ENCODE measurements at regions not wholly inside any gene's neighbourhood (a gene's known extent, or its start where the extent isn't known, plus 50 kb on each side); places are given as distances from the start of the nearest gene placed in this dataset.

DNA sequence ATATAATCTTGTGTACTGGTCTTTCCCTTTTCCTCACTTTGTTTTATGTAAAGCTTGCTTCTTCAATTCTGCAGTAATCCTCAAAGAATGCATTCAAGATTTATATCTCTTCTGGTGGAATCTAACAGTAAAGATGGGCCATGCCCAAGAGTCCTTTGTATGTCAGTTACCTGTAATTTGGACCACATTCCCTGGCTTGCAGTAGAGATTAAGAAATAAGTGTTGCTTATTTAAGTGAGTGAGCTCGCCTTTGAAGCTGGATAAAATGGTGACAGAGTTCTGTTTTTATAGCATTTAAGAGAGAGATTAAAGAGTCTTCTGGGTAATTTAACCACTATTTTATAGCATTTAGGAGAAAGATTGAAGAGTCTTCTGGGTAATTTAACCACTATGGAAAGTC, 262.1 kb upstream of the ATP2B1 start:
- H3K36me3 Mint-ChIP-seq (ENCODE audit: insufficient read depth): no peaks in the 10 kb centered on the region
- no peak overlapping the region for H3K27ac Mint-ChIP-seq (ENCODE audit: low read depth)
- ATAC-seq (replicated peaks; ENCODE audit: extremely low read depth, poor library complexity, severe bottlenecking) (no peak), DNase-seq (ENCODE audit: low spot score in 2 of 2) (no peak)
- H3K4me3 Mint-ChIP-seq: no peak overlapping the region
- H3K4me1 Mint-ChIP-seq: peaks cover 14% of the 10 kb centered on the region
- no peaks in the 10 kb centered on the region for H3K9me3 Mint-ChIP-seq
- peaks cover 12% of the 10 kb centered on the region for H3K27me3 Mint-ChIP-seq

DNA sequence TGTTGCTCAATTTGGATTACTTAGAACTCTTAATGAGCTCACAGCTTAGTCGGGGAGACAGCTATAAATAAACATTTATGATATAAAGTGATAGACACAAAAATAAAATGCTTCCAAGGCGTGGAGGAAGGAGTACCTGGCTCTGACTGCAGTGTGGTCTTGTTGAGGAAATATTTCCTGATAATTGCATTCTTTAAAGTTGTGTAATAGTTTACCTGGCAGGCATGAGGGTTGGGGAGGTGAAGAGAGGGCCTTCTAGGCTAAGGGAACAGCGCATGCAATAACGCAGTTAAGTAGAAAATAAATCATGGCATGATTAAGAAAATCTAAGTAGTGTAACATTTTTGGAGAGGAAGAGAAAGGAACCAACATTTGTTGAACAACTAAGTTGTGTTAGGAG, 260.5 kb upstream of the ATP2B1 start:
- H3K9me3 Mint-ChIP-seq: no peaks in the 10 kb centered on the region
- ATAC-seq (replicated peaks; ENCODE audit: extremely low read depth, poor library complexity, severe bottlenecking) (no peak), DNase-seq (ENCODE audit: low spot score in 2 of 2) (no peak)
- peaks cover 12% of the 10 kb centered on the region for H3K27me3 Mint-ChIP-seq
- no peak overlapping the region for H3K27ac Mint-ChIP-seq (ENCODE audit: low read depth)
- H3K36me3 Mint-ChIP-seq (ENCODE audit: insufficient read depth): no peaks in the 10 kb centered on the region
- peaks cover 8% of the 10 kb centered on the region for H3K4me1 Mint-ChIP-seq
- no peak overlapping the region for H3K4me3 Mint-ChIP-seq

DNA sequence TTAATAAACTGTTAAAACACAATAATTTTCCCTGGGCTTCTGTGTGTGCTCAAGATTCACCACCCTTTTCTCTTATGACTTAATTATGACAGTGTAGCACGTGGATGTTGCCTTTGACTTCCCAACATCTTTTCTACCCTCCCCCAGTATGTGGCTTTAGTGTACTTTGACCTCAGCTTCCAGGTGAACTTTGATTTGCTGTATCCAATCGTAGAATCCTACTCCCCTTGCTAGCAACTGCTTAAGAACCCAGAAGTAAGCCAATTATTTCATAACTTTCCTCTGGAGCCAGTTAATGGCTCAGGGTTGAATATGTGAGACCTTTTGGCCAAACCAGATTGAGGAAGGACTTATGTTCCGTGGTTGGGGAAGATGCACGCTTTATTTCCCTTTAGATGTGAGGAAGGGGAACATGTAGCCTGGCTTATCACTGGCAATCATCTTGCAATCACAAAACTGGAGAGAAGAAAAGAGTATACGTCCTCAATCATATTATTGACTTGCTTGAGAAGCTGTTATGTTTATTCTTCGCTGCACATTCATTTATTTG, 259.6 kb upstream of the ATP2B1 start:
- Mint-ChIP-seq H3K9me3 (no peaks in the 10 kb centered on the region), H3K4me3 (no peak overlapping the region), H3K36me3 (ENCODE audit: insufficient read depth) (no peaks in the 10 kb centered on the region), H3K27ac (ENCODE audit: low read depth) (no peak overlapping the region), H3K27me3 (peaks cover 12% of the 10 kb centered on the region), H3K4me1 (peaks cover 8% of the 10 kb centered on the region)
- DNase-seq (ENCODE audit: low spot score in 2 of 2) (no peak), ATAC-seq (replicated peaks; ENCODE audit: extremely low read depth, poor library complexity, severe bottlenecking) (no peak)

DNA sequence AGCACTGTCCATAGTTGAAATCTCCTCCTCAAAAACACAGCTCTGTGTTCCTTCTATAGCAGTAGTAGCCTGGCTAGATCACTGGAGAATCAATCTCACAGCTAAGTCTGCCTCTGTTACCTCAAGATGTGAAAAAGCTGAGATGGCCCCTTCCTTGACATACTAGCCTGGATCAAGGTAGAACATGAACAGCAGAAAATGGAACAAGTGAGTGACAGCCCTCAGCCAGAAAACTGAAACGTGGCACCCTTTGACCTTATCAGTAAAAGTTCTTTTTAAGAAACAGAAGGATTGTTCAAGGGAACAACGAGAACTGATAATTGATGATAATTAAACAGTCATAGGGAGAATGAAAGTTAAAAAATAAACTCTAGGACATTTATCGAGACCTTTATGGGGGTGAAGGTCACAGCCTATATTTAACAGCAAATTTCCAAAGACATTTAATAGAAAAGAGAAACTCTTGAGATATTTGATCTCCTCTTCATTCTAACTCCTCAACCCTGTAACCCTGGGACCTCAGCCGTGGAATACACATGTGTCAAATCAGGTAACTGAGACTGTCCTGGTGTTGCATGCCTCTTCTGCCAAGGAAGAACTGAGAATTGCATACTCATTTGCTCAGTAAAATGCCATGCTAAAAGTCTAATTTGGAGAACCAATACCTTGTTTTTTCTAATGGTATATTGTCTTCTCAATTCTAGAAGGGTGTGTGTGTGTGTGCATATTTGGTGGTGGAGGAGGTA, 258.0 kb upstream of the ATP2B1 start:
- ATAC-seq (replicated peaks; ENCODE audit: extremely low read depth, poor library complexity, severe bottlenecking) (no peak), DNase-seq (ENCODE audit: low spot score in 2 of 2) (no peak)
- H3K27ac Mint-ChIP-seq (ENCODE audit: low read depth): no peak overlapping the region
- H3K9me3 Mint-ChIP-seq: no peaks in the 10 kb centered on the region
- no peak overlapping the region for H3K4me3 Mint-ChIP-seq
- no peaks in the 10 kb centered on the region for H3K36me3 Mint-ChIP-seq (ENCODE audit: insufficient read depth)
- H3K4me1 Mint-ChIP-seq: peaks cover 10% of the 10 kb centered on the region
- peaks cover 12% of the 10 kb centered on the region for H3K27me3 Mint-ChIP-seq

DNA sequence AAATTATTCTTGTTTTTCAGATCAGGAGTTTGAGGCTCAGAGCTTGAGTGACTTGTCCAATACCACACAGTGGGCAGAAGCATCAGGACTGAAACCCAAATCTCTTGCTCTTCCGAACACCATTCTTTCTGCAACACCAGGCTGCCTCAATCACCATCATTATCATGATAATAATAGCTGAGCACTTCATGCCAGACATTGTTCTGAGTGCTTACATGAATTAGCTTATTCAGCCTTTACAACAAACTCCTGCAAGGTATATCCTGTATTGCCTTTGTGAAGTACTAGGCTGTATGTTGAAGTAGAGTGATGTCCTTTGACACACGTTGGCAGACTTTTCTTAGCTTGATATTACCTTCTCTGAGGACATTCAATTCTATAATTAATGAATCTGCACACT, 257.4 kb upstream of the ATP2B1 start:
- no peaks in the 10 kb centered on the region for H3K9me3 Mint-ChIP-seq
- H3K27me3 Mint-ChIP-seq: peaks cover 17% of the 10 kb centered on the region
- H3K36me3 Mint-ChIP-seq (ENCODE audit: insufficient read depth): no peaks in the 10 kb centered on the region

DNA sequence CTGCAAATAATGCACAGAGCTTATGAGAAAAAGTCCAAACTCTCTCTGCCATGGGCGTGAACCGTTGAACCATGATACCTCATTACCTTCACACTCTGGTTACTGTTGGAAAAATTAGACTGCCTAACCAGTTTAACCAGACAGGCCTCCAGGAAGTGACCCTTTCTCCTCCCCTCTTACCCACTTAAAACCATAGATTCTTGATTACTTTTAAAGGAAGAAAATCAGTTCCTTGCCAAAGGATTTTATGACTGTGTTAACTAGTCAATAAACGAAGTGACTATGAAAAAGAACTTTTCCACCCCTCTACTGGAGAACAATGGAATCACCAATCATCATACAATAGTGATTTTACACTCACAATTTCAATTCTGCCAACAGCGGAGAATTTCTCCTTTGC, 254.0 kb upstream of the ATP2B1 start:
- H3K4me3 Mint-ChIP-seq: no peak overlapping the region
- ATAC-seq (replicated peaks; ENCODE audit: extremely low read depth, poor library complexity, severe bottlenecking) (no peak), DNase-seq (ENCODE audit: low spot score in 2 of 2) (no peak)
- no peaks in the 10 kb centered on the region for H3K36me3 Mint-ChIP-seq (ENCODE audit: insufficient read depth)
- H3K27ac Mint-ChIP-seq (ENCODE audit: low read depth): no peak overlapping the region
- no peaks in the 10 kb centered on the region for H3K9me3 Mint-ChIP-seq
- peaks cover 12% of the 10 kb centered on the region for H3K4me1 Mint-ChIP-seq
- peaks cover 21% of the 10 kb centered on the region for H3K27me3 Mint-ChIP-seq

More for the DNA sequence above, 257.4 kb upstream of the ATP2B1 start:
- ATAC-seq (replicated peaks; ENCODE audit: extremely low read depth, poor library complexity, severe bottlenecking) (no peak), DNase-seq (ENCODE audit: low spot score in 2 of 2) (no peak)
- Mint-ChIP-seq H3K4me1 (peaks cover 9% of the 10 kb centered on the region), H3K27ac (ENCODE audit: low read depth) (no peak overlapping the region), H3K4me3 (no peak overlapping the region)

DNA sequence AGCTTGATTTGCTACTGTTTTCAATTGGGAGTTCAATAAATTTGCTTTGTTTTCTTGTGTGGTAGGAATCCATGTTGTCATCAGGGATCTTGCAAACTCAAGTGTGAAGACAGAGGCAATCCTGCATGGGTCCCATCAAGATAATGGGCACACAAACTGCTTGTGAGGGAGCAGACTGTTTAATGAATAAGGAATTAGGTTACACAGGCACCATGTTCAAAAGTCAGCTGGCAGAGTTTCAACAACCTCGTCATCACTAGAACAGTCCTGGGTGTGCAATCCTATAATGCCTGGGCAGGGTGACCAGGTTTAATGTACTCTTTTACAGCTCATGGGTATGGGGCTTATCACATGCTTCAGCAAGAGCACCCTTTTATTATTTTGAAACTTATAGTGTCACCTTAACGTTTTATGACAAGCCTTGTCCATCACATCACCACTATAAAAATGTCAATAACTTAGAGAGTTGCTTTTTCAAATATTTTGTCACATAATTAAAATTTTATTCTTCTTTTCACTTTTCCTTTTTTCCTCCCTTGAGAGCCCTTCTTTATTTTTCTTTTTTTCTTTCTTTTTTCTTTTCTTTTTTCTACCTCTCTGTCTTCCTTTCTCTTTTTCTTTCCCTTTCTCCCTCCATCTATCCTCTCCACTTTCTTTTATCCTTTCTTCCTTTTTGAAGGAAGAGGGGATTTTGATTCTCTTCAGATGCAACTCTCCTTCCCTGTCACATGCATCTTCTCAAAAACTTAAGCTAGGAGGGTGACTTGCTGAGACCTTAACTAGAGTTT, 252.2 kb upstream of the ATP2B1 start:
- Mint-ChIP-seq H3K4me1 (peaks cover 18% of the 10 kb centered on the region), H3K4me3 (no peak overlapping the region), H3K9me3 (no peaks in the 10 kb centered on the region), H3K27me3 (peaks cover 9% of the 10 kb centered on the region), H3K27ac (ENCODE audit: low read depth) (peak overlapping the region; percentile 25), H3K36me3 (ENCODE audit: insufficient read depth) (no peaks in the 10 kb centered on the region)
- DNase-seq (ENCODE audit: low spot score in 2 of 2) (no peak), ATAC-seq (replicated peaks; ENCODE audit: extremely low read depth, poor library complexity, severe bottlenecking) (no peak)

DNA sequence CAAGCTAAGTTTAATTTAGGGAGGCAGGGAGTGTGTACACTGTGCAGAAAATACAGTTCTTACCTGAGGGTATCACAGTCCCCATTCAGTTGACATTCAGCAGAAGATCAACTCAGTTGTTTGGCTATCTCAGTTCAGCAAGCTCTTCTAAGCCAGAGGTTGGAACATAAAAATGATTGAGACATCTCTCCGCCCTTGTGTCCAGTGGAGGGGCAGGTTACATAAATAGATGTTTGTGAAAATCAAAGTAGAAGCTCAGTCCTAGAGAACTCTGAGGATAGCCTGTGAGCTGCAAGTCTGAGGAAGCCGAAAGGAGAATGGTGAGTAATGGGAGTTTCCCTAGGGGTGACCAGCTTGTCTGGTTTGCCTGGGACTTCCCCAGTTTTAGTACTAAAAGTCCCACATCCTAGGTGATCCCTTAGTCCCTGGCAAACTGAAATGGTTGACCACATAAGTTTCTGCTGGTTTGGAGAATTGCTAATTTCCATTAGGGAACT, 251.4 kb upstream of the ATP2B1 start:
- no peaks in the 10 kb centered on the region for H3K9me3 Mint-ChIP-seq
- DNase-seq (ENCODE audit: low spot score in 2 of 2): no peak
- H3K27ac Mint-ChIP-seq (ENCODE audit: low read depth): no peak overlapping the region

DNA sequence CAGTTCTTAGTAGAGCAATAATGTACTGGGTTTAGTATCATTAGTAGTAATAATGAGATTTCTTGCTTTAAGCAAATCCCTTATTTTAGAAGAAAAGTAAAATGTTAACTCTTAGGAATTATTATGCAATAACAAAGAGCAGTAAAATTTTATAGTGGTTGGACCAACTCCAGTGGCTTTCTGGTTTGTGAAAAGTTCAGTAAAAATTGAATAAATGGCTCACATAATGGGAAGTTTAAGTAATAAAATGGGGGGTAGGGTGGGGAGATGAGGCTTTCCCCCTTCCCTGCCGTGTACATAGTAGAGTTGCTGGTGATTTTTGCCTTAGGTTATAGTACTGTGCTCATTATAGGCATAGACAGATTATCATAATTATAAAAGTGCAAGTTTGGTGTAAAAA, 250.5 kb upstream of the ATP2B1 start:
- no peak for ATAC-seq (replicated peaks; ENCODE audit: extremely low read depth, poor library complexity, severe bottlenecking)
- Mint-ChIP-seq H3K4me1 (peaks cover 18% of the 10 kb centered on the region), H3K4me3 (no peak overlapping the region), H3K36me3 (ENCODE audit: insufficient read depth) (no peaks in the 10 kb centered on the region), H3K9me3 (no peaks in the 10 kb centered on the region), H3K27me3 (peaks cover 9% of the 10 kb centered on the region), H3K27ac (ENCODE audit: low read depth) (no peak overlapping the region)
- no peak for DNase-seq (ENCODE audit: low spot score in 2 of 2)

More for the DNA sequence above, 251.4 kb upstream of the ATP2B1 start:
- peaks cover 18% of the 10 kb centered on the region for H3K4me1 Mint-ChIP-seq
- peaks cover 9% of the 10 kb centered on the region for H3K27me3 Mint-ChIP-seq
- no peak overlapping the region for H3K4me3 Mint-ChIP-seq
- ATAC-seq (replicated peaks; ENCODE audit: extremely low read depth, poor library complexity, severe bottlenecking): peak; percentile 52
- H3K36me3 Mint-ChIP-seq (ENCODE audit: insufficient read depth): no peaks in the 10 kb centered on the region

DNA sequence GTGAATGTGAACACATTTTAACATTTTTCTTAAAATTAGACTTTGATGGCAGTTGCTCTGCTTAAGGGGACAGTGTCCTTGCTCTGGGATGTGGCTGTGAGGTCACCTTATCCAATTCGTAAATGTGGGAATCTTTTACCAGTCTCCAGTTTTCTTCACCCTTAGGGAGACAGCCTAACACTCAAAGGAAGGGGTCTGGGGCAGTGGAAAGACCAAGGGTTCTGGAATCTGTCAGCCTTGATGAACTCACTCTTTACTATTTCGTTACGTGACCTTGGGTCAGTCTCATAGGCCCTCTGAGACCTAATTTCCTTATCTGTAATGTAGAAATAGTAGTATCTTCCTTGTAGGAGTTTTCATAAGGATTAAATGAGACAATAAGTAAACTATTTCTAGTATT, 245.6 kb upstream of the ATP2B1 start:
- H3K36me3 Mint-ChIP-seq (ENCODE audit: insufficient read depth): peaks cover 10% of the 10 kb centered on the region
- H3K4me1 Mint-ChIP-seq: peaks cover 32% of the 10 kb centered on the region
- no peaks in the 10 kb centered on the region for H3K9me3 Mint-ChIP-seq
- no peak overlapping the region for H3K27ac Mint-ChIP-seq (ENCODE audit: low read depth)
- DNase-seq (ENCODE audit: low spot score in 2 of 2) (no peak), ATAC-seq (replicated peaks; ENCODE audit: extremely low read depth, poor library complexity, severe bottlenecking) (no peak)
- no peak overlapping the region for H3K4me3 Mint-ChIP-seq
- H3K27me3 Mint-ChIP-seq: no peaks in the 10 kb centered on the region

DNA sequence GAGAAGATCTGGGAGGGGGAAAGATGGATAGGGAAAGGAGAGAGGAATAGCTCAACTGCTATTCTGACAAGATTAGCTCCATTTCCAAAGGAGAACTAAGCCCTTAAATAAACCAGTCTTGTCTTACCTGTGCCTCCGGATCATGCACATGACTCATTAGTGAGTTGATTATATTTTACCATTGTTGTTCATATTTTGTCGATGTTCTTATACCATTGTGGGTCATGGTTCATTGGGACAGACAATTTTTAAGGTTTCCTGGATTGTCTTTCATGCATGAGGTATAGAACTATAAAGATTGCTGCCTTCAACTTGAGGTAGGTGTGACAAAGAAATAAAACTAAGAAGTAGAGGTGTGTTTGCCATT, 243.0 kb upstream of the ATP2B1 start:
- Mint-ChIP-seq H3K9me3 (no peaks in the 10 kb centered on the region), H3K4me1 (peaks cover 46% of the 10 kb centered on the region), H3K36me3 (ENCODE audit: insufficient read depth) (peaks cover 10% of the 10 kb centered on the region), H3K4me3 (no peak overlapping the region), H3K27me3 (no peaks in the 10 kb centered on the region), H3K27ac (ENCODE audit: low read depth) (peak overlapping the region; percentile 94)
- ATAC-seq (replicated peaks; ENCODE audit: extremely low read depth, poor library complexity, severe bottlenecking) (no peak), DNase-seq (ENCODE audit: low spot score in 2 of 2) (no peak)

DNA sequence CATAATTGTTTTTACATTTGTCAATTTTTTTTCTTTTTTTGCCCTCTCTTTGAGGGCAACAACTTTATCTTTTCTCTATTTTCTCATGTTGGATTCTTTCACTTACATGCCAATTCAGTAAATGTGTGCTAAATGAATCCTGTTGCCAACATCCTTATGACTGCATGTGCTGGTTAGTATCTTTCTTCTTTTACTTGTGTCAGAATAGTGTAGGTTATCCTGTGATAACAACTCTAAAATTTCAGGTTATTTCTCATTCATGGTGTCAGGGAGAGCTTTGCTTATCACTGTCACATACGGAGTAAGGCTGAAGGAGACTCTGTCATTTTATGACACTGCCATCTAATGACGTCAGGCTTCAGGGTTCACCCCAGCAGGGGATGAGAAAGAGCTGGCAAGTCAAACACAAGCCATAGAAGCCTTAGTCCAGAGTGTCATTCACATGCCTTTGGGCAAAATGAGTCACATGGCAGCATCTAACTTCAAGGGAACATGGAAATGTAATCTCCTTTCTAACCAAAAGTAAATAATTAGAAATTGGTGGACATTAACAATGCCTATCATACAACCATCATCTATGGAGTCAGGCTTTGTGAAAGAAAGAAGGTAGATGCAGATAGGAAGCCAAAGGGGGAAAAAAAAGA, 242.5 kb upstream of the ATP2B1 start:
- H3K4me1 Mint-ChIP-seq: peaks cover 44% of the 10 kb centered on the region

More for the DNA sequence above, 242.5 kb upstream of the ATP2B1 start:
- no peak for DNase-seq (ENCODE audit: low spot score in 2 of 2)
- Mint-ChIP-seq H3K4me3 (peak overlapping the region; percentile 48), H3K27ac (ENCODE audit: low read depth) (peak overlapping the region; percentile 94), H3K9me3 (no peaks in the 10 kb centered on the region), H3K36me3 (ENCODE audit: insufficient read depth) (peaks cover 10% of the 10 kb centered on the region), H3K27me3 (no peaks in the 10 kb centered on the region)
- ATAC-seq (replicated peaks; ENCODE audit: extremely low read depth, poor library complexity, severe bottlenecking): no peak

Measured in central memory CD8-positive, alpha-beta T cell (primary cell).